ENCODE measurements at regions not wholly inside any gene's neighbourhood (a gene's known extent, or its start where the extent isn't known, plus 50 kb on each side); places are given as distances from the start of the nearest gene placed in this dataset.
"Not testable (repeated sequence)": the region's sequence is repeated elsewhere in the genome, so short reads cannot be mapped to it uniquely, and the experiment has no call there.

DNA sequence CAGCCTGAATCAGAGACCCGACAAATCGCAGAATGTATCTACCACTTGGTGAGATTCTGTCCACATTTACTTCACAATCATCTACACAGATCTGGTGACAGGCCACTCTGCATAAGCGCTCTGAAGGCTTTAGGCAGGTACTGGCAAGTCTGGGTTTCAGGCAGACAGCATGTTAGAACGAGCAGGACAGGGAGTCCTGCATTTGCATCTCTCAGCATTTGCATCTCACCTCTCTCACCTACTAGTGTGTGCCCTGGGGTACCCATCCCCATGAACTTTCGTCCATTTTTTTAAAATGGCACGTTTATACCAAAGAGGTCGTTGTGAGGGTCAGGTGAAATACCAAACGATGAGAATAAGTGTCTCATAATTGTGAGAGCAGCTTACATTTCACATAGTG lies 108.2 kb downstream of the SPATA31A1 start:
- H3K27me3 Mint-ChIP-seq, H3K36me3 Mint-ChIP-seq, H3K4me1 Mint-ChIP-seq, DNase-seq, H3K27ac Mint-ChIP-seq, H3K9me3 Mint-ChIP-seq: not testable (repeated sequence)
- H3K4me3 Mint-ChIP-seq: peak overlapping the region; percentile 85 to 98
- peak; percentile 13 to 17 for ATAC-seq (replicated peaks)

DNA sequence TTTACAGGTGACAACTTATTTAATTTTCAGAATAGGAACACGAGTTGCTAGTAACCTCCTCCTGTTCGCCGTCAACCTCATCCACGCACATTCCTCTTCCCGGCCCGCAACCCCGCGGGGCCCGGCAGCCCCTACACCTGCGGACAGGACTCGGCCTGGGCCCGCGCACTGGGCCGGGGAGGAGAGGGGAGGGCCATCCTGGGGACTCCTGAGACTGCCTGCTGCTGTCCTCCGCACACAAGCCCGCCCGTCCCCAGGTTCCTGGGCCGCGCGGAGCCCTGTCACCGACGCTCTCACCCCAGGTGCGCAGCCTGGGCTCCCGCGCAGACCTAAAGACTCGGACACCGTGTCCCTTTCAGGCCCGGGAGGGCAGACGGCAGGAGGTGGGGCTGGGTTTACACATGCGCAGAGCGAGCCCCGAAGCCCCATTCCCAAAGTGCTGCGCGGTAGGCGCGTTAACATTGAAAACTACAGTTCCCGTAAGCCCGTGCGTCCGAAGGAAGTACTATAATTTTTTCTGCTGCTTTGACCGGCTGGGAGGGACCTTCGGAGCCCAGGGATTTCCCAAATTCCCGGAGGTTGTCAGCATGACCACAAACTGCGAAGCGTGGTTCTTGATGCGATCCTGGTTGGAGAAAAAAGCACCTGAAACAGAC lies 108.8 kb downstream of the SPATA31A1 start:
- not testable (repeated sequence) for H3K27me3 Mint-ChIP-seq, H3K9me3 Mint-ChIP-seq, H3K4me1 Mint-ChIP-seq, H3K36me3 Mint-ChIP-seq
- peak; percentile 98 to 99 for ATAC-seq (replicated peaks)
- DNase-seq: peak; percentile 78
- H3K4me3 Mint-ChIP-seq: peak overlapping the region; percentile 85 to 98
- peak overlapping the region; percentile 94 for H3K27ac Mint-ChIP-seq

DNA sequence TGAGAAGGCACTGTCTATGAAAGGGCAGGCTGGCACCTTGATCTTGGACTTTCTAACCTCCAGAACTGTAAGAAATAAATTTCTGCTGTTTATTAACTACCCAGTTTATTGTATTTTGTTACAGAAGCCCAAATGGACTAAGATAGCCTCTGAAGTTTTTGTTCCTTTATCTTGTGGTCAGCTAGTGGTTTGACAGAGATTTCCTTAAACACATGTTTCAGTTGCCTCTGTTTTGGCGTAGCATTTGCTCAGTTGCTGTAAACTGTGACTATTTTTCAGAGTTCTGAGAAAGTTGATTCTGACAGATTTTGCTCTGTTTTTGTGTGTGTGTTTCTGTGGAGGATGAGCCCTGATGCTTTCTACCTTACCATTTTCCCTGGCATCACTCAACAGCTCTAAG lies 119.0 kb downstream of the SPATA31A1 start:
- not testable (repeated sequence) for H3K36me3 Mint-ChIP-seq, H3K4me1 Mint-ChIP-seq, DNase-seq, H3K27ac Mint-ChIP-seq, H3K27me3 Mint-ChIP-seq, H3K9me3 Mint-ChIP-seq, H3K4me3 Mint-ChIP-seq
- peak; percentile 34 to 65 for ATAC-seq (replicated peaks)

DNA sequence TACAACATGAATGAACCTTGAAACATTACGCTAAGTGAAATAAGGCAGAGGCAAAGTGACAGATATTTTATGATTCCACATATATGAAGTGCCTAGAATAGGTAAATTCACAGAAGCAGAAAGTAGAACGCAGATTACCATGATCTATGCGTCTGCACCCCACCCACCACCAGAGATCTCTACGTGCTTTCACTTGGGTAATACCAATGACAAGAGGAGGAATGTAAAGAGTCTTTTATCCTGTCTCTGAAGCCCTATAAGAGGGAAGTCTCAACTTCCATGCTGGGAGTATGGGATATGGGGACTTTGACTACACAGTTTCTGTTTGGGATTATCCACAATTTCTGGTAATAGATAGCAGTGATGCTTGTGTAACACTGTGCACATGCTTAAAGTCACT lies 127.6 kb downstream of the SPATA31A1 start:
- DNase-seq; H3K9me3 Mint-ChIP-seq; H3K27ac Mint-ChIP-seq; H3K27me3 Mint-ChIP-seq; ATAC-seq (replicated peaks); H3K4me1 Mint-ChIP-seq; H3K36me3 Mint-ChIP-seq; H3K4me3 Mint-ChIP-seq: not testable (repeated sequence)

DNA sequence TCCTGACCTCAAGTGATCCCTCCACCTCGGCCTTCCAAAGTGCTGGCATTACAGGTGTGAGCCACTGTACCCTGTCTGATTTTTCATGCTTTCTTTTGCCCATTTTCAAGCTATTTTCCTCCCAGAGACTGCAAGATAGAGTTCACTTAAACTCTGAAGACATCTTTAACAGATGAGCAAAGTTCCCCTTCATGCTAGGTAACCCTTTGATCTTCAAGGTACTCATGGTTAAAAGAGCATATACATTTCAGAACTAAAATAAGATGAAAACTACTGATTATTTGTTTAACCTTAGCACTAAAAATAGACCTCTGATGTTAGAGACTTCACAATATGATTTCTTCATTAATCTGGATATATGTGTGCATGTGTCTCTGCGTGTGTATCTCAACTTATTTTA lies 128.4 kb downstream of the SPATA31A1 start:
- H3K4me1 Mint-ChIP-seq; H3K27ac Mint-ChIP-seq; H3K9me3 Mint-ChIP-seq; ATAC-seq (replicated peaks); H3K27me3 Mint-ChIP-seq; H3K36me3 Mint-ChIP-seq; DNase-seq; H3K4me3 Mint-ChIP-seq: not testable (repeated sequence)

DNA sequence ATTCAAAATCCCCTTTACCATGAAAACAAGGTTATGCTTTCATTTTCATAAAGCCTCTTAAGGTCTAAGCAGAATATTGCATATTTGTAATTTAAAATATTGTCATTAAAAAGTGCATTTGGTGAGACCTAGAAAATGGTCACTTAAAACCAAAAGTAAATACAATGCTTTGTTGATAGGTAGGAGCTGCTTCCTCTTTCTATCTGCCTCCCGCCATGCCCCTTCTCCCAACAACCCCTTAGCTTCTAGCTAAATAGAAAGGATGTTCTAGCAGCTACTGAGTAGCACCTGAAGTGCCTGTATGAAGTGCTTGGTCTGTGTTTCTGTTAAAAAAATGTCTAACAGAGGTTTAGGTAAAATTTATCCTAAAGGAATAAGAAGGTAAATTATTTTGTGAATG lies 128.8 kb downstream of the SPATA31A1 start:
- not testable (repeated sequence) for H3K36me3 Mint-ChIP-seq; H3K4me3 Mint-ChIP-seq; DNase-seq; H3K9me3 Mint-ChIP-seq; H3K27ac Mint-ChIP-seq; H3K27me3 Mint-ChIP-seq; H3K4me1 Mint-ChIP-seq; ATAC-seq (replicated peaks)

DNA sequence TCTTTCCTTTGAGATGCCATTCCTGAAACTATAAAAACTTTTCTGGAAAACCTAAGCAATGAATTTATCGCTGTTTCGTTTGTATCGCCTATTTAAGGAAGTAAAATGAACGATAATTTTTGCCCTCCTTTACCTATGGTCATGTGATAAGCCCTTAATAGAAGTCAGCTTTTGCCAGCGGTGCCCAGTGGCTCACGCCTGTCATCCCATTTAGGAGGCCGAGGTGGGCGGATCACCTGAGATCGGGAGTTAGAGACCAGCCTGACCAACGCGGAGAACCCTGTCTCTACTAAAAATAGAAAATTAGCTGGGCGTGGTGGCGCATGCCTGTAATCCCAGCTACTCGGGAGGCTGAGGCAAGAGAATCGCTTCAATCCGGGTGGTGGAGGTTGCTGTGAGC lies 132.0 kb downstream of the SPATA31A1 start:
- DNase-seq; H3K4me1 Mint-ChIP-seq; H3K27ac Mint-ChIP-seq; H3K27me3 Mint-ChIP-seq; H3K9me3 Mint-ChIP-seq; H3K36me3 Mint-ChIP-seq; H3K4me3 Mint-ChIP-seq; ATAC-seq (replicated peaks): not testable (repeated sequence)

DNA sequence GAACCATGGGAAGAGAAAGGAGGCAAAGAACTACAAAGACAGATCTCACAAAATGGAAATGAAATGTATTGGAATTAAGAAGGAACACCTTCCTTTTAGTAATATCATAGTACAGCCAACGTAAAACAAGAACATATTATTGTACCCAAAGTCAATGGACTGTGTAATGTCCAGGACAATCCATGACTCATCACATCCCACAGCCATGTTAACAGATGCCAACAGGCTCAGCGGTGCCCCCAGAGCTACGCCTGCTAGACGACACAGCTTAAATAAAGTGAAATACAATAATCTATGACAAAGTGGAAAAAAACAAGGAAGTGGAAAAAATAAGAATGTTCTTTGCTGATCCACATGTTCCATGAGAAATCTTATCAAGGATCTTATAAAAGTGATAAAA lies 140.8 kb downstream of the SPATA31A1 start:
- not testable (repeated sequence) for DNase-seq, H3K27me3 Mint-ChIP-seq

DNA sequence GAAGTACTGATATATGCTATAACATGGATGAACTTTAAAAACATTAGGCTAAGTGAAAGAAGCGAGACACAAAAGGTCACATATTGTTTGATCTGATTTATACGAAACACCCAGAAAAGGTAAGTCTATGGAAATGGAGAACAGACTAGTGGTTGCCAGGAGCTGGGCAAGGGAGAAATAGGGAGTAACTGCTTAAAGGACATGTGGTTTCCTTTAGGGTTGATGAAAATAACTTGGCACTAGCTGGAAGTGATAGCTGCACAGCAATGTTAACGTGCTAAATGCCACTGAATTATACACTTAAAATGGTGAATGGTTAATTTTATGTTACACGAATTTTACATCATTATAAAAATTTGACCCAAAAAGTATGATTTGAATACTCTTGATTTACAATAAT lies 147.7 kb downstream of the SPATA31A1 start:
- not testable (repeated sequence) for H3K27ac Mint-ChIP-seq; H3K9me3 Mint-ChIP-seq; H3K27me3 Mint-ChIP-seq; H3K36me3 Mint-ChIP-seq; H3K4me3 Mint-ChIP-seq; H3K4me1 Mint-ChIP-seq; ATAC-seq (replicated peaks); DNase-seq

More for the DNA sequence above, 140.8 kb downstream of the SPATA31A1 start:
- not testable (repeated sequence) for ATAC-seq (replicated peaks); H3K27ac Mint-ChIP-seq; H3K4me1 Mint-ChIP-seq; H3K36me3 Mint-ChIP-seq; H3K9me3 Mint-ChIP-seq; H3K4me3 Mint-ChIP-seq

DNA sequence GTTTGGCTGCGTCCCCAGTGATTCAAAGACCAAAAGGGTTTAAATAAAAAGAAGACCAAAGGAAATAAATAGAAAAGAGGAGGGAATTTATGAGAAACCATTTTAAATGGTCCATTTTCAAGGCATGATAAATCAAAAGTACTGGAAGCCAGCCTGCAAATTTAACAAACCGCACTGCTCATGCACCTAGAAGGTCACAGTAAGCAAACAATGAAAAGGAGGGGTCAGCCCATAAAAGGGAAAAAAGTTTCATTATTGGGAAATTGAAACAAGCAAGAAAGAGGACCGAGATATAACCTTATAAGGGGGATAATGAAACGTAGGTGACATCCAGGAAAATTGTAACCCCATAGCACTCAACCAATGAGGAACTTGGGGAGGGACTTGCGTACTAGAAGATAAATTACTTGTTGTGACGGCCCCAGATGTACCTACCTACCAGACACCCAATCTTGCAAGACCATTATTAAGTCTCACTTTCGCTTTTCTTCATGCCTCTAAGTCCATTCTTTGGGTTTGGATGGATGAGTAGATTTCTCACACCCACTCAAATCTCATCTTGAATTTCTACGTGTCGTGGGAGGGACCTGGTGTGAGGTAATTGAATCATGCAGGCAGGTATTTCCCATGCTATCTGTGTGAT lies 172.0 kb downstream of the SPATA31A1 start:
- not testable (repeated sequence) for DNase-seq; H3K9me3 Mint-ChIP-seq; H3K27ac Mint-ChIP-seq; H3K4me3 Mint-ChIP-seq; H3K36me3 Mint-ChIP-seq; ATAC-seq (replicated peaks); H3K4me1 Mint-ChIP-seq; H3K27me3 Mint-ChIP-seq

DNA sequence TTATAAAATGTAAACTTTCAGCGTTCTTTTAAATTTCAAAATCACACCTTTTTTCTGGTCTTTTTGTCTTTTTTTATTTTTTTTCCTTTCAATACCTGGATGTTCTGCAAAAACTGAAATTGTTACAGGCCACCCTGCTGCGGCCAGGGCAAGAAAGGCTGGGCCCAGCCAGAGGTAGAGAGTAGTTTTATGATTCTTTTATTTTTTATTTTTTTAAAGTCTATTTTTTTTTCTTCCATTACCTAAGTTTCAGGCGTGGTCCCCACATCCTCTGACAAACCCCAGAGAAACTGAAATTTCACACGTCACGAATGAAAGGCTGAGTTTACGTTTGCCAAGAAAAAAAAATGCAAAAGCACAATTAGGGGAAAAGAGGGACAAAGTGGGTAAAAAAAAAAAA lies 177.1 kb downstream of the SPATA31A1 start:
- ATAC-seq (replicated peaks); DNase-seq; H3K27ac Mint-ChIP-seq; H3K4me1 Mint-ChIP-seq; H3K27me3 Mint-ChIP-seq; H3K9me3 Mint-ChIP-seq; H3K4me3 Mint-ChIP-seq; H3K36me3 Mint-ChIP-seq: not testable (repeated sequence)

DNA sequence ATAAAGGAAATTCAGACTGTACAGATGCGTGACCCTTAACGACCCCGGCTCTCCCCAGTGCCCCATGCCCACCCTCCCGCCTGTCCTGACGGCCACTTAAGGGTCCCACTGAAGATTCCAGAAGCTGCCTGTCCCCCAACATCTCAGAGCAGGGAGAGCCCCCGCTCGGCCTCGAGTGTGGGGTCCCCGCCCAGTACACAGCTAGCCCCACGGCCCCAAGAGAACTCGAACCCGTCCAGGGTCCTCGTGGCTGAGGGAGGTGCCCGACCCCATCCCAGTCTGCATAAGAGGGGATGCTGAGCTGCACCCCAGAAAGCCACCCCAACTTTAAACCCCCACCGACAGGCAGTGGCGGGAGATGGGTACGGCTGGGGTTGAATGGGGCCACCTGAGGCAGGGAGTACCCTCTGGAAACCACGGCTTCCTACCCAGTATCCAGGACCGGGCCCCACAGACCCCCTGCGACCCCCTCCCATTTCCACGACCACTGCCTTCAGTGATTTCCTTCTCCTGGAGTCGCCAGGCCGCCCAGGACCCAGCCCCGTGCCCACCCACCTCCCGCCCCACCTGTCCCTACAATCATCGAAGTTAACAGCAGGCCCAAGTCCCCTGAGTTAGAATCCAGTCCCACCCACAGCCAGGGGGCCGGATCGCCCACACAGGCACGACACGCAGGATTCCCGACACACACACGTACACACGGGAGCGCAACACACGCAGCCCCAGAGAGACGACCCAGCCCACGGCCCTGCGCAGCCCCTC lies 177.7 kb downstream of the SPATA31A1 start:
- ATAC-seq (replicated peaks); H3K36me3 Mint-ChIP-seq; H3K27me3 Mint-ChIP-seq; H3K4me1 Mint-ChIP-seq; H3K9me3 Mint-ChIP-seq; H3K27ac Mint-ChIP-seq; H3K4me3 Mint-ChIP-seq; DNase-seq: not testable (repeated sequence)

DNA sequence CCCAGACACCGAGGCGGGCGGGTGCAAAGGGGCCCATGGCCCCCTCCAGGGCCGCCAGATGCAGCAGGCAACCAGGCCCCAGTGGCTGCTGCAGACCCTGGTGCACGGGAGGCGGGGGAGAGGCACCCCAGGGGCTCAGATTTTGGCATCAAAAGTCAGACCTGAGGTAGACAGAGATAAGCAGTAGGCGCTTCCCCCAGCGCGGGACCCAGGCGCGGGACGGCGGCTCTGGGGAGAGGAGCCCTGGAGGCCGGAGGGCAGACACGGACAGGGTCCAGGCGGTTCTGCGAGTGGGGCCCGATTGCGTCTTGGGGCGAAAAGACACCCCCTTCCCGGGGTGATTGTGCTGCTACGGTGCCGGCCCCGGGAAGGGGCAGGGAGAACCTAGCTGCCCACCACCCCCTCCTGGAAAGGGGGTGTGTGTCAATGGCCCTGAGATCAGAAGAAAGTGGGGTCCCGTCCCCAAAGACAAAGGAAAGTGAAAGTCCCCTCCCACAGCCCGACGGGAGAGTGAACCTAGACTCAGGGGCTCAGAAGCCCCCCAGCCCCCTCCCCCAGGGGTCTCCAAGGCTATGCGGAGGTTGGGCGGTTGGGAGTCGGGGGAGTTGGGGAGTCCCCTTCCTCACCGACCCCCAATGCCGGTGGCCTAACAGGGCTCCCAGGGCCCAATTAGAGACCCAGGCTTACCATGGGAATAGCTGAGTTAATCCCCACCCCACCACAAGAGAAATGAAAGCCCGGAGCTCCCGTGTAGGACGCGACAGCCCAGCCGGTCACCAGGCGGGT lies 178.5 kb downstream of the SPATA31A1 start:
- H3K9me3 Mint-ChIP-seq; ATAC-seq (replicated peaks): not testable (repeated sequence)

DNA sequence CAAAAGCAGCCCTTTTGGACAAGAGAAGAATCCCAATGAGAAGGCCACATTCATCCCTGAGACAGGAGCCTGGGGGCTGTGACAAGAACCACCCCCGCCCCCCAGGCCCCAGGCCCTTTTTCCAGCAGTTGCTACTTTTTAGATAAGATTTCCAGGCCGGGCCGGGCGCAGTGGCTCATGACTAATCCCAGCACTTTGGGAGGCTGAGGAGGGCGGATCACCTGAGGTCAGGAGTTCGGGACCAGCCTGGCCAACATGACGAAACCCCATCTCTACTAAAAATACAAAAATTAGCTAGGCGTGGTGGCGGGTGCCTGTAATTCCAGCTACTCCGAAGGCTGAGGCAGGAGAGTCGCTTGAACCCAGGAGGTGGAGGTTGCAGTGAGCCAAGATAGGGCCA lies 179.4 kb downstream of the SPATA31A1 start:
- not testable (repeated sequence) for H3K27me3 Mint-ChIP-seq; H3K4me1 Mint-ChIP-seq; ATAC-seq (replicated peaks); H3K9me3 Mint-ChIP-seq; H3K27ac Mint-ChIP-seq; H3K4me3 Mint-ChIP-seq; DNase-seq; H3K36me3 Mint-ChIP-seq

More for the DNA sequence above, 178.5 kb downstream of the SPATA31A1 start:
- H3K4me1 Mint-ChIP-seq, H3K36me3 Mint-ChIP-seq, H3K27me3 Mint-ChIP-seq, H3K4me3 Mint-ChIP-seq, DNase-seq, H3K27ac Mint-ChIP-seq: not testable (repeated sequence)
